ENCODE measurements at regions not wholly inside any gene's neighbourhood (a gene's known extent, or its start where the extent isn't known, plus 50 kb on each side); places are given as distances from the start of the nearest gene placed in this dataset.

DNA sequence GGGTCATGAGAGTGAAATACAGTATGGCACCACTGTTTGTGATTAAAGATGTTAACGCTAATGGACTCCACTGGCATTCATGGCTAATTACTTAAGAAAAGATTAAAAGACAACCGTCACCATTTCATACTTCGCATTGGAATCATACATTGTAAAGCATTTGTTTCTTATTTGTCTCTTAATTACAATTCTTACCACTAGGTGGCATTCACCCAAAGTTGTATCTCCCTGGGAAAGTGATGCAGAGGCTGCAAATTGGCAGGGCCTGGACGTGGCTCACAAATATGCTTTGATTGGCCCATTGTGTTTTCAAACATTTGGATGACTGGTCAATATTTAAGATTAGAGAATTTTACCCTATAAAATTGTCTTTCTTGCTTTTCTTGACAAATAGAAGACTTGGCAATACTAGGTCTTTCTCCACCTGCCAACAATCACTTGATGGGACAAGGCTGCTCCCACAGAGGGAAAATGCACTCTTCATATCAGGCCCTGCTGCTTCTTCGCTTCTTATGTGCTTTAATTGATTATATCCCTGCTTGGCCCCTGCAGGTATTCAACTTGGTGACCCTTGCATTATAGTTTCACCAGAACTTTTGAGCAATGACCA, 72.1 kb upstream of the STARD3NL start:
- in situ Hi-C loops (cut with MboI) (loop anchor here (5.0 kb wide), 2 partner anchors 116 to 211 kb away; no protein-coding TSS in a partner anchor), intact Hi-C loops (cut with micrococcal nuclease; ENCODE audit: unreplicated experiment) (loop anchor here (2.0 to 5.0 kb wide), 4 partner anchors 73 to 231 kb away; partner anchors contain the start of genes SFRP4 and STARD3NL)
- SMC1A ChIA-PET (ENCODE audit: uncharacterized antibody, unreplicated experiment): interaction anchor here (1.0 to 6.5 kb wide), 11 partner anchors 107 to 220 kb away, joined by 3 to 211 read pairs (median 4); partner anchors contain the start of genes EPDR1 and SFRP4
- POLR2A ChIA-PET: no interaction called here
- CTCF ChIA-PET: interaction anchor here (0.9 to 6.5 kb wide), 13 partner anchors 13 to 264 kb away, joined by 3 to 333 read pairs (median 6); partner anchors contain the start of genes EPDR1 and SFRP4
- H3K9me3 ChIP-seq (replicated peaks; ENCODE audit: control insufficient read depth, insufficient read depth, low read length): no peaks in the 10 kb centered on the region
- DNase-seq (ENCODE audit: low read depth, low spot score) (no peak), ATAC-seq (peak; percentile 79), FAIRE-seq (peak; percentile 91)
- WGBS (ENCODE audit: insufficient coverage, insufficient replicate concordance, low lambda C conversion rate, missing lambda C conversion rate): 12% methylated on average over 5 of the region's 5 CpGs
- no peaks in the 10 kb centered on the region for H3K36me3 ChIP-seq (ENCODE audit: control insufficient read depth in 2 of 2, insufficient read depth in 2 of 2, low read length in 1 of 2)
- H3K4me3 ChIP-seq: no peak overlapping the region
- H3K27ac ChIP-seq (ENCODE audit: control insufficient read depth, insufficient read depth): no peak overlapping the region
- no peaks in the 10 kb centered on the region; the same call in 1 of the 2 replicates for H3K4me1 ChIP-seq (ENCODE audit: control insufficient read depth, insufficient read depth, low read length)
- no peaks in the 10 kb centered on the region for H3K27me3 ChIP-seq (replicated peaks in 1 of 2; ENCODE audit: control insufficient read depth in 2 of 2, insufficient read depth in 2 of 2, low read length in 1 of 2)
- no peak overlapping the region for H3K9ac ChIP-seq (ENCODE audit: control insufficient read depth, insufficient read depth, low read length)
- H3K79me2 ChIP-seq (ENCODE audit: control insufficient read depth, insufficient read depth, low read length): no peaks in the 10 kb centered on the region
- no peak overlapping the region for H3K4me2 ChIP-seq (ENCODE audit: control insufficient read depth, insufficient read depth)
- no peak overlapping the region for H2AFZ ChIP-seq (ENCODE audit: control insufficient read depth, low read depth, low read length)
- RAD21 ChIA-PET (ENCODE audit: unreplicated experiment): interaction anchor here (1.2 to 5.0 kb wide), 2 partner anchors 113 to 205 kb away, joined by 5 to 159 read pairs; no protein-coding TSS in a partner anchor
- BruUV-seq (replicated peaks): no TSS peak
- H4K20me1 ChIP-seq (ENCODE audit: control insufficient read depth, insufficient read depth): no peaks in the 10 kb centered on the region
- TF ChIP-seq NFYB (IDR thresholded peaks at IDR 0.05; ENCODE audit: insufficient read depth, low read depth, low read length) (no peak), MTA2 (IDR thresholded peaks at IDR 0.05; ENCODE audit: low read depth) (no peak), POU2F2 (IDR thresholded peaks at IDR 0.05; ENCODE audit: borderline replicate concordance, low read depth, low read length) (no peak), RAD21 (IDR thresholded peaks at IDR 0.05; ENCODE audit: insufficient read depth, low read depth, low read length) (peak; percentile 64), SMC3 (IDR thresholded peaks at IDR 0.05; ENCODE audit: borderline replicate concordance, low read length) (peak; percentile 74), NBN (IDR thresholded peaks at IDR 0.05) (no peak), CHD1 (IDR thresholded peaks at IDR 0.05; ENCODE audit: low read depth, low read length) (no peak), SMAD1 (IDR thresholded peaks at IDR 0.05; ENCODE audit: low read depth, partially characterized antibody) (no peak), CBX3 (IDR thresholded peaks at IDR 0.05; ENCODE audit: borderline replicate concordance, low read depth) (no peak)
- TF ChIP-seq, protein P1, sequence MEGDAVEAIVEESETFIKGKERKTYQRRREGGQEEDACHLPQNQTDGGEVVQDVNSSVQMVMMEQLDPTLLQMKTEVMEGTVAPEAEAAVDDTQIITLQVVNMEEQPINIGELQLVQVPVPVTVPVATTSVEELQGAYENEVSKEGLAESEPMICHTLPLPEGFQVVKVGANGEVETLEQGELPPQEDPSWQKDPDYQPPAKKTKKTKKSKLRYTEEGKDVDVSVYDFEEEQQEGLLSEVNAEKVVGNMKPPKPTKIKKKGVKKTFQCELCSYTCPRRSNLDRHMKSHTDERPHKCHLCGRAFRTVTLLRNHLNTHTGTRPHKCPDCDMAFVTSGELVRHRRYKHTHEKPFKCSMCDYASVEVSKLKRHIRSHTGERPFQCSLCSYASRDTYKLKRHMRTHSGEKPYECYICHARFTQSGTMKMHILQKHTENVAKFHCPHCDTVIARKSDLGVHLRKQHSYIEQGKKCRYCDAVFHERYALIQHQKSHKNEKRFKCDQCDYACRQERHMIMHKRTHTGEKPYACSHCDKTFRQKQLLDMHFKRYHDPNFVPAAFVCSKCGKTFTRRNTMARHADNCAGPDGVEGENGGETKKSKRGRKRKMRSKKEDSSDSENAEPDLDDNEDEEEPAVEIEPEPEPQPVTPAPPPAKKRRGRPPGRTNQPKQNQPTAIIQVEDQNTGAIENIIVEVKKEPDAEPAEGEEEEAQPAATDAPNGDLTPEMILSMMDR (IDR thresholded peaks at IDR 0.05 in 2 of 3, conservative IDR thresholded peaks at IDR 0.05 in 1 of 3; ENCODE audit: control insufficient read depth in 2 of 3, extremely low read depth in 1 of 3, insufficient read depth in 1 of 3, low read depth in 3 of 3, low read length in 3 of 3): peak; percentile 51 to 62 (median 53)
- TF ChIP-seq, protein P2, sequence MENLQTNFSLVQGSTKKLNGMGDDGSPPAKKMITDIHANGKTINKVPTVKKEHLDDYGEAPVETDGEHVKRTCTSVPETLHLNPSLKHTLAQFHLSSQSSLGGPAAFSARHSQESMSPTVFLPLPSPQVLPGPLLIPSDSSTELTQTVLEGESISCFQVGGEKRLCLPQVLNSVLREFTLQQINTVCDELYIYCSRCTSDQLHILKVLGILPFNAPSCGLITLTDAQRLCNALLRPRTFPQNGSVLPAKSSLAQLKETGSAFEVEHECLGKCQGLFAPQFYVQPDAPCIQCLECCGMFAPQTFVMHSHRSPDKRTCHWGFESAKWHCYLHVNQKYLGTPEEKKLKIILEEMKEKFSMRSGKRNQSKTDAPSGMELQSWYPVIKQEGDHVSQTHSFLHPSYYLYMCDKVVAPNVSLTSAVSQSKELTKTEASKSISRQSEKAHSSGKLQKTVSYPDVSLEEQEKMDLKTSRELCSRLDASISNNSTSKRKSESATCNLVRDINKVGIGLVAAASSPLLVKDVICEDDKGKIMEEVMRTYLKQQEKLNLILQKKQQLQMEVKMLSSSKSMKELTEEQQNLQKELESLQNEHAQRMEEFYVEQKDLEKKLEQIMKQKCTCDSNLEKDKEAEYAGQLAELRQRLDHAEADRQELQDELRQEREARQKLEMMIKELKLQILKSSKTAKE (IDR thresholded peaks at IDR 0.05; ENCODE audit: low read depth, poor library complexity, severe bottlenecking): no peak
- TF ChIP-seq, protein P3, sequence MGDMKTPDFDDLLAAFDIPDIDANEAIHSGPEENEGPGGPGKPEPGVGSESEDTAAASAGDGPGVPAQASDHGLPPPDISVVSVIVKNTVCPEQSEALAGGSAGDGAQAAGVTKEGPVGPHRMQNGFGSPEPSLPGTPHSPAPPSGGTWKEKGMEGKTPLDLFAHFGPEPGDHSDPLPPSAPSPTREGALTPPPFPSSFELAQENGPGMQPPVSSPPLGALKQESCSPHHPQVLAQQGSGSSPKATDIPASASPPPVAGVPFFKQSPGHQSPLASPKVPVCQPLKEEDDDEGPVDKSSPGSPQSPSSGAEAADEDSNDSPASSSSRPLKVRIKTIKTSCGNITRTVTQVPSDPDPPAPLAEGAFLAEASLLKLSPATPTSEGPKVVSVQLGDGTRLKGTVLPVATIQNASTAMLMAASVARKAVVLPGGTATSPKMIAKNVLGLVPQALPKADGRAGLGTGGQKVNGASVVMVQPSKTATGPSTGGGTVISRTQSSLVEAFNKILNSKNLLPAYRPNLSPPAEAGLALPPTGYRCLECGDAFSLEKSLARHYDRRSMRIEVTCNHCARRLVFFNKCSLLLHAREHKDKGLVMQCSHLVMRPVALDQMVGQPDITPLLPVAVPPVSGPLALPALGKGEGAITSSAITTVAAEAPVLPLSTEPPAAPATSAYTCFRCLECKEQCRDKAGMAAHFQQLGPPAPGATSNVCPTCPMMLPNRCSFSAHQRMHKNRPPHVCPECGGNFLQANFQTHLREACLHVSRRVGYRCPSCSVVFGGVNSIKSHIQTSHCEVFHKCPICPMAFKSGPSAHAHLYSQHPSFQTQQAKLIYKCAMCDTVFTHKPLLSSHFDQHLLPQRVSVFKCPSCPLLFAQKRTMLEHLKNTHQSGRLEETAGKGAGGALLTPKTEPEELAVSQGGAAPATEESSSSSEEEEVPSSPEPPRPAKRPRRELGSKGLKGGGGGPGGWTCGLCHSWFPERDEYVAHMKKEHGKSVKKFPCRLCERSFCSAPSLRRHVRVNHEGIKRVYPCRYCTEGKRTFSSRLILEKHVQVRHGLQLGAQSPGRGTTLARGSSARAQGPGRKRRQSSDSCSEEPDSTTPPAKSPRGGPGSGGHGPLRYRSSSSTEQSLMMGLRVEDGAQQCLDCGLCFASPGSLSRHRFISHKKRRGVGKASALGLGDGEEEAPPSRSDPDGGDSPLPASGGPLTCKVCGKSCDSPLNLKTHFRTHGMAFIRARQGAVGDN (IDR thresholded peaks at IDR 0.05): no peak
- TF ChIP-seq, protein P4, sequence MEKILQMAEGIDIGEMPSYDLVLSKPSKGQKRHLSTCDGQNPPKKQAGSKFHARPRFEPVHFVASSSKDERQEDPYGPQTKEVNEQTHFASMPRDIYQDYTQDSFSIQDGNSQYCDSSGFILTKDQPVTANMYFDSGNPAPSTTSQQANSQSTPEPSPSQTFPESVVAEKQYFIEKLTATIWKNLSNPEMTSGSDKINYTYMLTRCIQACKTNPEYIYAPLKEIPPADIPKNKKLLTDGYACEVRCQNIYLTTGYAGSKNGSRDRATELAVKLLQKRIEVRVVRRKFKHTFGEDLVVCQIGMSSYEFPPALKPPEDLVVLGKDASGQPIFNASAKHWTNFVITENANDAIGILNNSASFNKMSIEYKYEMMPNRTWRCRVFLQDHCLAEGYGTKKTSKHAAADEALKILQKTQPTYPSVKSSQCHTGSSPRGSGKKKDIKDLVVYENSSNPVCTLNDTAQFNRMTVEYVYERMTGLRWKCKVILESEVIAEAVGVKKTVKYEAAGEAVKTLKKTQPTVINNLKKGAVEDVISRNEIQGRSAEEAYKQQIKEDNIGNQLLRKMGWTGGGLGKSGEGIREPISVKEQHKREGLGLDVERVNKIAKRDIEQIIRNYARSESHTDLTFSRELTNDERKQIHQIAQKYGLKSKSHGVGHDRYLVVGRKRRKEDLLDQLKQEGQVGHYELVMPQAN (conservative IDR thresholded peaks at IDR 0.05): no peak

Data from GM12878 (cell line).